Urinary bladder (tissue), 3 donors: ENCODE measurements at regions not wholly inside any gene's neighbourhood (a gene's known extent, or its start where the extent isn't known, plus 50 kb on each side); places are given as distances from the start of the nearest gene placed in this dataset.
A peak's percentile ranks its signal among the peaks of the same experiment; 100 is the strongest.
"Not testable (repeated sequence)": the region's sequence is repeated elsewhere in the genome, so short reads cannot be mapped to it uniquely, and the experiment has no call there.

Experiments
- DNase-seq: peaks from one replicate; pipeline ENCODE4 v3.0.0-alpha.2; 2015; ENCODE audit errors: extremely low spot score
- H3K27ac ChIP-seq: one replicate; pipeline ENCODE4 v1.5.1; 2013; ENCODE audit warnings: low read depth, mild to moderate bottlenecking, moderate library complexity
- H3K36me3 ChIP-seq: one replicate; pipeline ENCODE4 v1.6.1; 2013; ENCODE audit warnings: mild to moderate bottlenecking, moderate library complexity; ENCODE audit not compliant: insufficient read depth
- H3K4me1 ChIP-seq: one replicate; pipeline ENCODE4 v1.6.1; 2013; ENCODE audit warnings: mild to moderate bottlenecking, moderate library complexity; ENCODE audit not compliant: insufficient read depth
- H3K4me3 ChIP-seq: one replicate; pipeline ENCODE4 v1.5.1; 2013; ENCODE audit warnings: low read depth, low read length
- WGBS: extraction: QIAGEN DNeasy Blood & Tissue Kit; methylation state at CpG from one replicate; pipeline ENCODE4 v1.1.7; 2013; 5-methylcytosine and 5-hydroxymethylcytosine counted together
- donor health status: healthy with polysubstance abuse.
- donor health status: healthy.

DNA sequence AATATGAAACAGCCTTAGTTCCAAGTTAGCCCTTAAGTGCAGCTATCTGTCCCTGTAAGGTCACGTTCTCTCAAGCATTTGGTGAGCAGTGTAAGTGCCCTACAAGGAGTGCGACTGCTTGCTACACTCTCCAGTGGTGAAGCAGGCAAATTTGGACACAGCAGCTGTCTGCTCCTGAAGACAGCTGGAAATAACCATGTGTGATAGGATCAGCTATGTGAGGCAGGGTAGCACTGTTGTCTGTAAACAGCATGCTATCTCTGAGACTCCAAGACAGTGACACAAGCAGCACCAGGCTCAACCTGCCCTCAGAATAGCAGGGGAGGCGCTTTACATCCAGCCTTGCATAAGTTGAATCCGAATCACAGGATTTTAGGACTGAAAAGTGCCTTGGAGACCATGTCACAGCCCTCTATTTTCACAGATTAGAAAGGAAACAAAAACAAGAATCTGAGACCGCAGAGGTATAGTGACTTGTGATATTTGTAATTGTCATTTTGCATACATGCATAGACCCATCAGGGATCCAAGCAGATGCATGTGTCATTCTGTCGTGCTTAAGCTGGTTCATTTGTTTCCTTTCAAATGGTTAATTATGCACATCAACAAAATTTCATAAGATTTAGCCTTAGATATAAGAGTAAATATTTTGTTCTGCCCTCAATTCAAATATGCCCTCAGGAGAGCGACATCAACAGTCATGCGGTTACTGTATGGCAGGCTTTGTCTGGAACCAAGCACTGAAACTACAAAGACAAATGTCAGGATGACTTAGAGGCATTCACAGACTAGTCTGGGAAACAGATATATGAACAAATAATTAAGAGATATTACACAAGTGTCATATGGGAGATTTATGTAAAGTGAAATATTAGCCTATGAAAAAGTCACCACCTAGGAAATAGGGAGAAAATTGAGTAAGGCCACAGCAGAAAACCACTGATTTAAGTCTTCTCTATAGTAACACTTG is 134.9 kb upstream of the NRIP1 start:
- Histone ChIP-seq H3K27ac (no peak overlapping the region), H3K4me1 (no peaks in the 10 kb centered on the region), H3K4me3 (no peak overlapping the region), H3K36me3 (no peaks in the 10 kb centered on the region)
- no peak for DNase-seq
- 67% methylated on average over 8 of the region's 8 CpGs for WGBS

GRCh38 chr21:15203740-15204139 is 138.9 kb upstream of the NRIP1 start:
- Histone ChIP-seq H3K4me3 (no peak overlapping the region), H3K36me3 (no peaks in the 10 kb centered on the region), H3K4me1 (no peaks in the 10 kb centered on the region), H3K27ac (no peak overlapping the region)
- no peak for DNase-seq
- WGBS = 71% methylated on average over 3 of the region's 3 CpGs

- Histone ChIP-seq H3K36me3 (no peaks in the 10 kb centered on the region), H3K27ac (no peak overlapping the region), H3K4me3 (no peak overlapping the region), H3K4me1 (no peaks in the 10 kb centered on the region)
- 53% methylated on average over 13 of the region's 13 CpGs for WGBS
- peak; percentile 59 for DNase-seq
These were observed 139.6 kb upstream of the NRIP1 start for GRCh38 chr21:15204140-15204969.

- Histone ChIP-seq H3K27ac (no peak overlapping the region), H3K4me3 (no peak overlapping the region), H3K4me1 (no peaks in the 10 kb centered on the region), H3K36me3 (no peaks in the 10 kb centered on the region)
- DNase-seq = no peak
- WGBS = 92% methylated on average over 4 of the region's 4 CpGs
These were observed 140.1 kb upstream of the NRIP1 start for GRCh38 chr21:15204970-15205286.

DNA sequence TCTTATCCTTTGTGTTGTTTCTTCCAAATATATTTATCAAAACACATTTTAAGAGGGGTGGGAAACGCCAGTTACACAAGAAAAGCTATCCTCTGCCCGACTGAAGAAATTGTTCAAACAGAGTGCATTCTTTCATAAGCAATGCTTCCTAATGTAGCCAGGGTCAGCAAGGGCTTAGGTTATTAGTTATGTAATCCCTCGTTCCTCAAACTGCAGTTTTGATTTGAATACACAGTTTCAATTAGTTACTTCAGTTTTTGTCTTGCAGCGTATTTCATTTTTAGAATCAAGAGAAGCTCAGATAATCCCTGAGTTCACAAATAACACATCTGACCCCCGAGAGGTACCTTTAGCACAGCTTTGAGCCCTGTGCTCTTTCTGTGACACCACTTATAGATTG is 141.7 kb upstream of the NRIP1 start:
- Histone ChIP-seq H3K36me3 (no peaks in the 10 kb centered on the region), H3K27ac (no peak overlapping the region), H3K4me1 (no peaks in the 10 kb centered on the region), H3K4me3 (no peak overlapping the region)
- no peak for DNase-seq
- WGBS = 74% methylated on average over 5 of the region's 5 CpGs

DNA sequence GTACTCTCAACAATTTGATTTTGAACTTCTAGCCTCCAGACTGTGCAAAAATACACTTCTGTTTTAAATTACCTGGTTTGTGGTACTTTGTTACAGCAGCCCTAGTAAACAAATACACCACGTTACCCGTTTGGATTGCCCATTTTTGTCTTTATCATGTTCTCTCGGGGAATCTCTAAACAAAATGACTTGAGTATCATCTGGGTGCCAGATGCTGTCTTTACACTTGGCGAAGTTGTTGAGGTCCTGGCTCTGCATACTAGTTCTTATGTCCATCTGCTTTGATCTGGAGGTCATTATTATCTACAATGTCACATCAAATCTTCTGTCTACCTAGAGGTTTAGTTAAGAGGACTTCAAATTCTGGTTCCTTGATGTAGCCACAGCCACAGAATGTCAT is 142.4 kb upstream of the NRIP1 start:
- Histone ChIP-seq H3K36me3 (no peaks in the 10 kb centered on the region), H3K4me1 (no peaks in the 10 kb centered on the region), H3K4me3 (no peak overlapping the region), H3K27ac (no peak overlapping the region)
- 63% methylated on average over 4 of the region's 4 CpGs for WGBS
- no peak for DNase-seq

DNA sequence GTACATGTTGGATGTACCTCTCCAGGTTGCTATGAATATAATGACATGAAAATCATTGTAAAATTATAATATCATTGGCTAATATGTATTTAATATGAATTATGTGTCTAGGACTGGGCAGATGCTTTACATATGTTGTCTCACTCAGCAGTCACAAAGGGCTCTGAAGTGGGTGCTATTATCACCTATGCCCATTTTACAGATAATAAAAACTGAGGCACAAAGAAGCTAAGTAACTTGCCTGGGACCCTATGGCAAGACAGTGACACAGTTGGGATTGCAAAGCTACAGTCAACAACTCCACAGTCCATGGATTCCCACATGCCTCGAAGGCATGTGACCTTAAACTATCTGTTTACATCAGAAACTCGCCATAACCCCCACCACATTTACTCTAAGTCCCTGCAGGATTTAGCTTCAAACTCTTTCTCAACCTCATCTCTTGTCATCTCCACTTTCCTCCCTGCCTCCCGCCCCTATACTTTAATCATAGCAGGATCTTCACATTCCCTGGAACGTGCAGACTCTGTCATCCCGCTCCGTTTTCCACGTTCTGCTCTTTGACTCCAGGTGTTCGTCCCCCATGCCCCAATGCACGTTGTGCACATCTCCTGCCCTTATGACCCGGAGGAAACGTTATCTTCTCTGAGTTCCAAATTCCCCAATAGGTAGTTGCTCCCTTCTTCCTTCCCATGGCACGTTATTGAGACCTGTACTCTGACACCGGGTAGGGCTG is 143.0 kb upstream of the NRIP1 start:
- Histone ChIP-seq H3K27ac (no peak overlapping the region), H3K4me1 (no peaks in the 10 kb centered on the region), H3K4me3 (no peak overlapping the region), H3K36me3 (no peaks in the 10 kb centered on the region)
- 90% methylated on average over 13 of the region's 13 CpGs for WGBS
- DNase-seq = no peak

GRCh38 chr21:15208786-15209185 is 144.0 kb upstream of the NRIP1 start:
- no peaks in the 10 kb centered on the region for H3K36me3 ChIP-seq
- 95% methylated on average over 4 of the region's 4 CpGs for WGBS

DNA sequence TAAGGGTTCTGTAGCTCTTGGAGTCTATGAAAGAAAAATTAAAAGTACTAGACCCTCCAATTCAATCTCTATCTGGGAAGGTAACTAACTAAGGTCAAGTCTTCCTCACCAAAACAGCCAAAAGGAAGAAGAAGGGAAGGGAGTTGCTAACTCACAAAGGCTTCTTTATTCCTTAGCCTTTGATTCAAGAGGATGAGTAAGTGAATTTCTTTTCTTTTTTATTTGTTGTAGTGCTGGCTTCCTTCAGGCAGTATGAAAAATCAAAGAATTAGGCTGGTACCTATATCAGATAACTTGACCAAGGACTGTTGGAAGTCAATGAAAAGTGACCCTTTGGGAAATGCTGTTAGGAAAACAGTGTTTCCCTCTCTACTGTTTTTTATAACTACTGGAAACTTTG is 144.4 kb upstream of the NRIP1 start:
- DNase-seq = no peak
- Histone ChIP-seq H3K4me1 (no peaks in the 10 kb centered on the region), H3K27ac (no peak overlapping the region), H3K4me3 (no peak overlapping the region), H3K36me3 (no peaks in the 10 kb centered on the region)

More at GRCh38 chr21:15208786-15209185, 144.0 kb upstream of the NRIP1 start:
- Histone ChIP-seq H3K4me1 (no peaks in the 10 kb centered on the region), H3K27ac (no peak overlapping the region), H3K4me3 (no peak overlapping the region)
- no peak for DNase-seq

GRCh38 chr21:15210235-15210678 is 145.5 kb upstream of the NRIP1 start:
- H3K36me3 ChIP-seq = no peaks in the 10 kb centered on the region
- no peak for DNase-seq
- WGBS = 88% methylated on average over 3 of the region's 3 CpGs
- no peak overlapping the region for H3K27ac ChIP-seq
- H3K4me3 ChIP-seq = no peak overlapping the region
- H3K4me1 ChIP-seq = no peaks in the 10 kb centered on the region

DNA sequence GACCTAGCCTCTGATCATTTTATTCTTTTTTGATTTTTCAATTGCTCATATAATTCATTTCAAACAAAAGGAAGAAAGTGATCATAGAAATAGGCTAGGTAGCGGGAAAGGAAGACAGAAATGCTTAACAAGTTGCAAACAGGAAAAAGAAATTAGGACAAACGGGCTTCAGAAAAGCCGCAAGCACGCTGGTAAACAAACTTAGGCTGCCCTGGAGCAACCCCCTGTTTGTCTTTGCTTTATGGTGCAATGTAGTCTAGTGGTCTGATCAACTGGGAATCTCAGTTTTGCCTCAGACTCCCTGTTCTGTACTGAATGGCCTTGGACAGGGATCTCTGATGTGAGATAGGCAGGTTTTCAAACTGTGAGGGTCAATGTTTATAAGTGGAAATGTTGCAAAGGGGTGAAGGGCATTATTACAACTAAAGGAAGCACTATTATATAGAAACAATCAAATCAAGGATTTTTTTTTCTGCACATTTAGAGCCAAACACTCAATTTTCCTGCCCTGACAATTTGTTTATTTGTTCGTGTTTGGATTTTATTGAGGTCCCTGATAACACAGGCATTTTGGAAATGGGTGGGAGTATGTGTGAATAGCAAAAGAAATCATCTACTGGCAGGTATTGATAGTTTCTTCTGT is 146.8 kb upstream of the NRIP1 start:
- no peaks in the 10 kb centered on the region for H3K36me3 ChIP-seq
- 58% methylated on average over 5 of the region's 5 CpGs for WGBS
- no peak for DNase-seq
- H3K4me3 ChIP-seq = no peak overlapping the region
- no peaks in the 10 kb centered on the region for H3K4me1 ChIP-seq
- no peak overlapping the region for H3K27ac ChIP-seq

- no peak overlapping the region for H3K27ac ChIP-seq
- no peak for DNase-seq
- no peak overlapping the region for H3K4me3 ChIP-seq
- no peaks in the 10 kb centered on the region for H3K36me3 ChIP-seq
- H3K4me1 ChIP-seq = no peaks in the 10 kb centered on the region
- 74% methylated on average over 2 of the region's 2 CpGs for WGBS
These were observed 147.4 kb upstream of the NRIP1 start for GRCh38 chr21:15212206-15212605.

GRCh38 chr21:15218476-15218875 is 153.7 kb upstream of the NRIP1 start:
- DNase-seq, H3K36me3 ChIP-seq, H3K4me1 ChIP-seq, H3K27ac ChIP-seq, H3K4me3 ChIP-seq: not testable (repeated sequence)
- WGBS = over 99% methylated on average over 14 of the region's 23 CpGs
